ENCODE measurements at regions not wholly inside any gene's neighbourhood (a gene's known extent, or its start where the extent isn't known, plus 50 kb on each side); places are given as distances from the start of the nearest gene placed in this dataset.
A peak's percentile ranks its signal among the peaks of the same experiment; 100 is the strongest.

DNA sequence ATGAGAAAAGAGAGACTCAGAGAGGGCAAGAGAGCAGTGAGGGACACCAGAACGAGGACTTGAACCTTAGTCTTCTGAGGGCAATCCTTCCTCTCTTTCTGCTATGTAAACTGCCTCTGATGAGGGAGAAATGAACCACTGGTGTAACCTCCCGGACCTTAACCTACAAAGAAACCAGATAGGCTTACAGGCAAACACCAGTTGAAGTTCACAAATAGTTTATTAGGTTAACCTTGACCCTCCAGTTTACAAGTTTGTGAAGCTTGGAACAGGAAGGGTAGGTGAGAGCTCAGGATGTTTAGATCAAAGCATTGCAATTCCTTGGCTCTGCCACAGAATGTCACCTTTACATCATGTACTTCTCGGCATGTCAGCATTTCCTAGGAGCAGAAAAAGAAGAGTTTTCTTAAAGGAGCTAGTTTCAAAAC is 486.4 kb upstream of the SPRED2 start:
- Histone ChIP-seq H2AFZ (ENCODE audit: low read length) (no peak overlapping the region), H3K9ac (ENCODE audit: low read length) (no peak overlapping the region), H3K9me3 (replicated peaks; ENCODE audit: insufficient read depth, low read length) (no peaks in the 10 kb centered on the region), H3K4me1 (ENCODE audit: low read length) (peaks cover 30% of the 10 kb centered on the region), H3K27me3 (replicated peaks; ENCODE audit: insufficient read depth, low read length) (no peaks in the 10 kb centered on the region), H3K79me2 (ENCODE audit: low read length) (no peaks in the 10 kb centered on the region), H3F3A (ENCODE audit: insufficient read depth, low read length) (peaks cover 11% of the 10 kb centered on the region), H4K20me1 (ENCODE audit: insufficient read depth, low read length) (no peaks in the 10 kb centered on the region), H3K36me3 (replicated peaks; ENCODE audit: insufficient read depth, low read length) (no peaks in the 10 kb centered on the region), H3K27ac (ENCODE audit: low read length) (no peak overlapping the region), H3K4me3 (ENCODE audit: low read length) (no peak overlapping the region), H3K9me2 (replicated peaks; ENCODE audit: insufficient read depth, low read length) (no peaks in the 10 kb centered on the region), H3K4me2 (ENCODE audit: low read depth, low read length) (no peak overlapping the region)
- no peak for DNase-seq
- TF ChIP-seq EZH2 (optimal IDR thresholded peaks at IDR 0.05; ENCODE audit: low read depth, low read length): no peak
- TF ChIP-seq, protein P1, sequence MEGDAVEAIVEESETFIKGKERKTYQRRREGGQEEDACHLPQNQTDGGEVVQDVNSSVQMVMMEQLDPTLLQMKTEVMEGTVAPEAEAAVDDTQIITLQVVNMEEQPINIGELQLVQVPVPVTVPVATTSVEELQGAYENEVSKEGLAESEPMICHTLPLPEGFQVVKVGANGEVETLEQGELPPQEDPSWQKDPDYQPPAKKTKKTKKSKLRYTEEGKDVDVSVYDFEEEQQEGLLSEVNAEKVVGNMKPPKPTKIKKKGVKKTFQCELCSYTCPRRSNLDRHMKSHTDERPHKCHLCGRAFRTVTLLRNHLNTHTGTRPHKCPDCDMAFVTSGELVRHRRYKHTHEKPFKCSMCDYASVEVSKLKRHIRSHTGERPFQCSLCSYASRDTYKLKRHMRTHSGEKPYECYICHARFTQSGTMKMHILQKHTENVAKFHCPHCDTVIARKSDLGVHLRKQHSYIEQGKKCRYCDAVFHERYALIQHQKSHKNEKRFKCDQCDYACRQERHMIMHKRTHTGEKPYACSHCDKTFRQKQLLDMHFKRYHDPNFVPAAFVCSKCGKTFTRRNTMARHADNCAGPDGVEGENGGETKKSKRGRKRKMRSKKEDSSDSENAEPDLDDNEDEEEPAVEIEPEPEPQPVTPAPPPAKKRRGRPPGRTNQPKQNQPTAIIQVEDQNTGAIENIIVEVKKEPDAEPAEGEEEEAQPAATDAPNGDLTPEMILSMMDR (IDR thresholded peaks at IDR 0.05; ENCODE audit: low read length): peak; percentile 22; the same call in 1 of the 2 replicates

DNA sequence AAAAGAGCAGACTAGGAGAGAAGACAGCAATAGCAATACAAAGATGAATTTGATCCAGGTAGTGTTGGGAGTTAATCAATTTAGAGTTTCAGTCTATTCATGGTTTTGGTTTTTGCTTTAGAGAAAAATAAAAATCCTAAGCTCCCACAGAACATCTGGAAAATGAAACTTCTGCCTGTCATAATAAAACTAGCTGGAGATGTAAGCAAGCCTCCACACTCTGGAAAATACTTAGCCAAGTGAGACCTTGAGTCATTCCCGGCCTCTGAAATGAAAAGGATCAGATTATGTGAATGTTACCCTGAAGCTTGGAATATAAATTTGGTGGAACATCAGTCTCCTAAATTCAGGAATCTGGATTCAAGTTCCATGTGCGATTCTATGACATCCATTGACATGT is 485.6 kb upstream of the SPRED2 start:
- Histone ChIP-seq H3K9ac (ENCODE audit: low read length) (no peak overlapping the region), H3K27ac (ENCODE audit: low read length) (no peak overlapping the region), H3K4me1 (ENCODE audit: low read length) (peaks cover 23% of the 10 kb centered on the region), H3K4me2 (ENCODE audit: low read depth, low read length) (no peak overlapping the region), H4K20me1 (ENCODE audit: insufficient read depth, low read length) (no peaks in the 10 kb centered on the region), H3K27me3 (replicated peaks; ENCODE audit: insufficient read depth, low read length) (no peaks in the 10 kb centered on the region), H3K9me3 (replicated peaks; ENCODE audit: insufficient read depth, low read length) (no peaks in the 10 kb centered on the region), H2AFZ (ENCODE audit: low read length) (no peak overlapping the region), H3F3A (ENCODE audit: insufficient read depth, low read length) (peaks cover 9% of the 10 kb centered on the region), H3K79me2 (ENCODE audit: low read length) (no peaks in the 10 kb centered on the region), H3K36me3 (replicated peaks; ENCODE audit: insufficient read depth, low read length) (no peaks in the 10 kb centered on the region), H3K4me3 (ENCODE audit: low read length) (no peak overlapping the region), H3K9me2 (replicated peaks; ENCODE audit: insufficient read depth, low read length) (no peaks in the 10 kb centered on the region)
- DNase-seq: no peak
- TF ChIP-seq EZH2phosphoT487 (IDR thresholded peaks at IDR 0.05; ENCODE audit: low read length) (no peak), EZH2 (optimal IDR thresholded peaks at IDR 0.05; ENCODE audit: low read depth, low read length) (no peak)
- TF ChIP-seq, protein P1 (IDR thresholded peaks at IDR 0.05; ENCODE audit: low read length): no peak

DNA sequence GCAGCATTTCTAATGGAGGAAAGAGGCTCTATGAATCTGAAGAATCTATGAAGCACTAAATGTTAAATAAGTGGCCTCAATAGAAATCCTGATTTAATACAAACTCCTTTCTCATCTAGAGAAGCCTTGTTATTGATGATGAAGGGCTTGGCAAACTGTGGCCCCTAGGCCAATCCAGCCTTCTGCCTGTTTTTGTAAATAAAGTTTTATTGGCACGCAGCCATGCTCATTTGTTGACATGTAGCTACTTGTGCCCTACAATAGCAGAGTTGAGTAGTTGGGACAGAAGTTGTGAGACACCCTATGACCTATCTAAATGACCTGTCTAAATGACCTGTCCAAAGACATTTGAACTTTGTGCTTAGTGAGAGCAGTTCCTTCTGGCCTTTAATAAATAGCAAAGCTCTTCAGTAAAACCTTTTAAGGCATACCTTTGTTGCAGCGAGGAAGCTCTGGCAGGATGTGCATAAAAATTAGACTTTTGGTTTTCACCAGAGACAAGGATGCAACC is 484.4 kb upstream of the SPRED2 start:
- TF ChIP-seq, protein P1 (IDR thresholded peaks at IDR 0.05; ENCODE audit: low read length): no peak
- TF ChIP-seq EZH2 (optimal IDR thresholded peaks at IDR 0.05; ENCODE audit: low read depth, low read length): no peak
- no peak for TF ChIP-seq EZH2phosphoT487 (IDR thresholded peaks at IDR 0.05; ENCODE audit: low read length)
- no peak overlapping the region for H2AFZ ChIP-seq (ENCODE audit: low read length)
- no peak overlapping the region for H3K4me3 ChIP-seq (ENCODE audit: low read length)
- no peak overlapping the region for H3K4me2 ChIP-seq (ENCODE audit: low read depth, low read length)
- H3K27me3 ChIP-seq (replicated peaks; ENCODE audit: insufficient read depth, low read length): no peaks in the 10 kb centered on the region
- DNase-seq: no peak
- H3K27ac ChIP-seq (ENCODE audit: low read length): no peak overlapping the region
- H3K9me2 ChIP-seq (replicated peaks; ENCODE audit: insufficient read depth, low read length): no peaks in the 10 kb centered on the region
- peaks cover 14% of the 10 kb centered on the region for H3K4me1 ChIP-seq (ENCODE audit: low read length)
- no peaks in the 10 kb centered on the region for H3F3A ChIP-seq (ENCODE audit: insufficient read depth, low read length)
- H3K79me2 ChIP-seq (ENCODE audit: low read length): no peaks in the 10 kb centered on the region
- no peak overlapping the region for H3K9ac ChIP-seq (ENCODE audit: low read length)
- H3K36me3 ChIP-seq (replicated peaks; ENCODE audit: insufficient read depth, low read length): no peaks in the 10 kb centered on the region
- H3K9me3 ChIP-seq (replicated peaks; ENCODE audit: insufficient read depth, low read length): no peaks in the 10 kb centered on the region
- H4K20me1 ChIP-seq (ENCODE audit: insufficient read depth, low read length): no peaks in the 10 kb centered on the region
